SK-N-SH treated with all-trans-retinoic acid at 6 μM for 48 hours (cell line): ENCODE measurements at regions not wholly inside any gene's neighbourhood (a gene's known extent, or its start where the extent isn't known, plus 50 kb on each side); places are given as distances from the start of the nearest gene placed in this dataset.

ENCODE experiments used
- ARNTL ChIP-seq: fragments of 450-650 bp; formaldehyde crosslinking; IDR thresholded peaks from 2 replicates; pipeline ENCODE4 v1.5.0; 2020; ENCODE audit warnings: low read depth, mild to moderate bottlenecking, moderate library complexity, borderline replicate concordance
- OSR1 ChIP-seq: fragments of 250-450 bp; sonication (Bioruptor Pico); IDR thresholded peaks from 2 replicates; pipeline ENCODE4 v1.8.0; 2022; ENCODE audit warnings: moderate library complexity, mild to moderate bottlenecking, inconsistent platforms
- ZC3H10 ChIP-seq: fragments of 250-450 bp; sonication (Bioruptor Pico); IDR thresholded peaks from 2 replicates; pipeline ENCODE4 v1.5.1; 2021; ENCODE audit warnings: mild to moderate bottlenecking, moderate library complexity
- ZNF565 ChIP-seq: fragments of 450-650 bp; formaldehyde crosslinking; conservative IDR thresholded peaks from 2 replicates; pipeline ENCODE4 v1.5.0; 2020; ENCODE audit warnings: low read depth, mild to moderate bottlenecking, moderate library complexity
- TF ChIP-seq, protein P1 (sequence below): fragments of 250-450 bp; sonication (Bioruptor Pico); IDR thresholded peaks from 2 replicates; pipeline ENCODE4 v1.5.1; 2020; ENCODE audit warnings: low read depth, mild to moderate bottlenecking, moderate library complexity

DNA sequence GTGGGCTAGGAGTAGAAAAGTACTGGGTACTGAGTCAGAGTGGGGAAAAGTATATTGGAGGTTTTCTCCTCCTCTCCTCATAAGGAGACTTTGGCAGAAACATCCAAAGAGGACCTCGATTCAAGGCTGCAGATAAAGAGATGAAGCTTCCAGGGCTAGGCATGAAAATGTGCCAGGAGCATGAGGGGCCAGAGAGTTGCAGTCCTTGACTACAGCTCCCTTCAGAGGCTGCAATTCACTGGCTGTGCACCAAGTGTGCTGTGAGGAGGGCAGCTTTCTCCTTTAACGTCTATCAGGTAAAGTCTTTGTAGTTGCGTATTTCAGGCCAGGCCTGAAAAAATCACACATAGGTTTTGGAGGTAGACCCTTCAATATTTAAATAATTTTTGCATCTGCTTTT, 174.9 kb upstream of the VEGFC start:
- no peak for TF ChIP-seq ZC3H10 (CRISPR knock-in tag)
- TF ChIP-seq ARNTL (CRISPR knock-in tag), result no peak
- TF ChIP-seq OSR1 (CRISPR knock-in tag), result no peak
- TF ChIP-seq, protein P1, sequence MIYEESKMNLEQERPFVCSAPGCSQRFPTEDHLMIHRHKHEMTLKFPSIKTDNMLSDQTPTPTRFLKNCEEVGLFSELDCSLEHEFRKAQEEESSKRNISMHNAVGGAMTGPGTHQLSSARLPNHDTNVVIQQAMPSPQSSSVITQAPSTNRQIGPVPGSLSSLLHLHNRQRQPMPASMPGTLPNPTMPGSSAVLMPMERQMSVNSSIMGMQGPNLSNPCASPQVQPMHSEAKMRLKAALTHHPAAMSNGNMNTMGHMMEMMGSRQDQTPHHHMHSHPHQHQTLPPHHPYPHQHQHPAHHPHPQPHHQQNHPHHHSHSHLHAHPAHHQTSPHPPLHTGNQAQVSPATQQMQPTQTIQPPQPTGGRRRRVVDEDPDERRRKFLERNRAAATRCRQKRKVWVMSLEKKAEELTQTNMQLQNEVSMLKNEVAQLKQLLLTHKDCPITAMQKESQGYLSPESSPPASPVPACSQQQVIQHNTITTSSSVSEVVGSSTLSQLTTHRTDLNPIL (CRISPR knock-in tag), result no peak
- TF ChIP-seq ZNF565, result no peak
